GM12875 (cell line): ENCODE measurements at regions not wholly inside any gene's neighbourhood (a gene's known extent, or its start where the extent isn't known, plus 50 kb on each side); places are given as distances from the start of the nearest gene placed in this dataset.

ENCODE experiments used
- H3K4me3 ChIP-seq: one replicate; pipeline ENCODE4 v1.5.1; 2011; ENCODE audit warnings: low read depth, low read length, control low read depth
- CTCF ChIP-seq: IDR thresholded peaks from 2 replicates; pipeline ENCODE4 v1.5.1; 2011; ENCODE audit warnings: low read depth, mild to moderate bottlenecking, control low read depth, inconsistent platforms, low read length, moderate library complexity, borderline replicate concordance; ENCODE audit not compliant: insufficient read depth

GRCh38 chr2:37471104-37471503 lies 126.7 kb downstream of the QPCT start:
- no peak for TF ChIP-seq CTCF
- no peak overlapping the region for H3K4me3 ChIP-seq

- no peak for TF ChIP-seq CTCF
- H3K4me3 ChIP-seq = no peak overlapping the region
Measured at GRCh38 chr2:37471994-37472393, 127.6 kb downstream of the QPCT start.

- no peak overlapping the region for H3K4me3 ChIP-seq
- no peak for TF ChIP-seq CTCF
Measured at GRCh38 chr2:37472959-37473358, 128.5 kb downstream of the QPCT start.

GRCh38 chr2:37476411-37476810 lies 132.0 kb downstream of the QPCT start:
- no peak for TF ChIP-seq CTCF

GRCh38 chr2:37477921-37478320 lies 133.5 kb downstream of the QPCT start:
- no peak for TF ChIP-seq CTCF
- H3K4me3 ChIP-seq = no peak overlapping the region

More at GRCh38 chr2:37476411-37476810, 132.0 kb downstream of the QPCT start:
- H3K4me3 ChIP-seq = no peak overlapping the region

GRCh38 chr2:37481244-37481643 lies 136.8 kb downstream of the QPCT start:
- H3K4me3 ChIP-seq = no peak overlapping the region
- no peak for TF ChIP-seq CTCF

GRCh38 chr2:37489041-37489456 lies 144.6 kb downstream of the QPCT start:
- H3K4me3 ChIP-seq = no peak overlapping the region
- TF ChIP-seq CTCF = no peak
